ENCODE measurements at regions not wholly inside any gene's neighbourhood (a gene's known extent, or its start where the extent isn't known, plus 50 kb on each side); places are given as distances from the start of the nearest gene placed in this dataset.

DNA sequence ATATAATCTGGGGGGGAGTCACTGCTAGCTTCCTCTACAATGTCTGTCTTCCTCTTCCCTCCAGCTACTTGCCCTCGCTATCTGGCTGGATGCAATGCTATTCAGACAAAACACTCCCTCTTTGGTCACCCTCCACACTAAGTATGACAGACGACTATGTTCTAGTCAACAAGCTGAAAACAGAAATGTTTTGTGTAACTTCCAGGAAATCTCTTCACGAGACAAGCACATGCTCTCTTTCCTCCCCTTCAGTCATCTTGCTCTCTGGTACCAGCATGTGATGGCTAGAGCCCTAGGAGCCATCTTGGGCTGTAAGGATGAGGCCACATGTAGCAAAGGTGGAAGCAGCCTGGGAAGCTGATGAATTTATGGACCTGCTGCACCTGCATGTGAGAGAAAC is 151.3 kb downstream of the ARRDC4 start:
- Histone ChIP-seq H3K27ac (replicated peaks) (no peak overlapping the region), H3K4me3 (replicated peaks; ENCODE audit: insufficient read depth, low read length) (no peak overlapping the region), H3K27me3 (ENCODE audit: insufficient read depth, poor library complexity, severe bottlenecking) (no peaks in the 10 kb centered on the region)
- TF ChIP-seq GABPA (IDR thresholded peaks at IDR 0.05; ENCODE audit: low read depth) (no peak), POLR2AphosphoS5 (IDR thresholded peaks at IDR 0.05; ENCODE audit: low read depth) (no peak), SPI1 (IDR thresholded peaks at IDR 0.05; ENCODE audit: borderline replicate concordance, low read depth) (no peak)
- TF ChIP-seq, protein P1, sequence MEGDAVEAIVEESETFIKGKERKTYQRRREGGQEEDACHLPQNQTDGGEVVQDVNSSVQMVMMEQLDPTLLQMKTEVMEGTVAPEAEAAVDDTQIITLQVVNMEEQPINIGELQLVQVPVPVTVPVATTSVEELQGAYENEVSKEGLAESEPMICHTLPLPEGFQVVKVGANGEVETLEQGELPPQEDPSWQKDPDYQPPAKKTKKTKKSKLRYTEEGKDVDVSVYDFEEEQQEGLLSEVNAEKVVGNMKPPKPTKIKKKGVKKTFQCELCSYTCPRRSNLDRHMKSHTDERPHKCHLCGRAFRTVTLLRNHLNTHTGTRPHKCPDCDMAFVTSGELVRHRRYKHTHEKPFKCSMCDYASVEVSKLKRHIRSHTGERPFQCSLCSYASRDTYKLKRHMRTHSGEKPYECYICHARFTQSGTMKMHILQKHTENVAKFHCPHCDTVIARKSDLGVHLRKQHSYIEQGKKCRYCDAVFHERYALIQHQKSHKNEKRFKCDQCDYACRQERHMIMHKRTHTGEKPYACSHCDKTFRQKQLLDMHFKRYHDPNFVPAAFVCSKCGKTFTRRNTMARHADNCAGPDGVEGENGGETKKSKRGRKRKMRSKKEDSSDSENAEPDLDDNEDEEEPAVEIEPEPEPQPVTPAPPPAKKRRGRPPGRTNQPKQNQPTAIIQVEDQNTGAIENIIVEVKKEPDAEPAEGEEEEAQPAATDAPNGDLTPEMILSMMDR (IDR thresholded peaks at IDR 0.05; ENCODE audit: insufficient read depth, low read length): no peak
- TF ChIP-seq, protein P2, sequence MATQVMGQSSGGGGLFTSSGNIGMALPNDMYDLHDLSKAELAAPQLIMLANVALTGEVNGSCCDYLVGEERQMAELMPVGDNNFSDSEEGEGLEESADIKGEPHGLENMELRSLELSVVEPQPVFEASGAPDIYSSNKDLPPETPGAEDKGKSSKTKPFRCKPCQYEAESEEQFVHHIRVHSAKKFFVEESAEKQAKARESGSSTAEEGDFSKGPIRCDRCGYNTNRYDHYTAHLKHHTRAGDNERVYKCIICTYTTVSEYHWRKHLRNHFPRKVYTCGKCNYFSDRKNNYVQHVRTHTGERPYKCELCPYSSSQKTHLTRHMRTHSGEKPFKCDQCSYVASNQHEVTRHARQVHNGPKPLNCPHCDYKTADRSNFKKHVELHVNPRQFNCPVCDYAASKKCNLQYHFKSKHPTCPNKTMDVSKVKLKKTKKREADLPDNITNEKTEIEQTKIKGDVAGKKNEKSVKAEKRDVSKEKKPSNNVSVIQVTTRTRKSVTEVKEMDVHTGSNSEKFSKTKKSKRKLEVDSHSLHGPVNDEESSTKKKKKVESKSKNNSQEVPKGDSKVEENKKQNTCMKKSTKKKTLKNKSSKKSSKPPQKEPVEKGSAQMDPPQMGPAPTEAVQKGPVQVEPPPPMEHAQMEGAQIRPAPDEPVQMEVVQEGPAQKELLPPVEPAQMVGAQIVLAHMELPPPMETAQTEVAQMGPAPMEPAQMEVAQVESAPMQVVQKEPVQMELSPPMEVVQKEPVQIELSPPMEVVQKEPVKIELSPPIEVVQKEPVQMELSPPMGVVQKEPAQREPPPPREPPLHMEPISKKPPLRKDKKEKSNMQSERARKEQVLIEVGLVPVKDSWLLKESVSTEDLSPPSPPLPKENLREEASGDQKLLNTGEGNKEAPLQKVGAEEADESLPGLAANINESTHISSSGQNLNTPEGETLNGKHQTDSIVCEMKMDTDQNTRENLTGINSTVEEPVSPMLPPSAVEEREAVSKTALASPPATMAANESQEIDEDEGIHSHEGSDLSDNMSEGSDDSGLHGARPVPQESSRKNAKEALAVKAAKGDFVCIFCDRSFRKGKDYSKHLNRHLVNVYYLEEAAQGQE (IDR thresholded peaks at IDR 0.05; ENCODE audit: insufficient replicate concordance, low read depth): no peak
- DNase-seq (ENCODE audit: low read depth in 1 of 2, low spot score in 1 of 2): no peak

DNA sequence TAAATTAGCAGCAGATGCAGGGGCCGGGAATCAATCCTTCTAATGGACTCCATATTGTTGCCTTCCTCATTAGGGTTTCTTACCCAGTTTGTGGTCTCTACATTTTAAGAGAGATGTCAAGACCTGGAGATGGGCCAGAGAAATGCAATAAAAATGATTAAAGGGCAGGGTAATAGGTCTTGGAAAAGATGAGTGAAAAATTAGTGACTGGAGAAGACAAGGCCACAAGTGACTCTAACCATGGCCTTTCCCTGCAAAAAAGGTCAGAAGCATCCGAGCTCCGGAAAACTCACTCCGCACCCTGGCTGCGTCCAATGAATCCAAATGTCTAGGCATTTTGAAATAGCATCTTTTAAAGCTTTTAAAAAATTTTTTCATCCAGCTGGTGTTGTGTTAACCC is 152.8 kb downstream of the ARRDC4 start:
- TF ChIP-seq GABPA (IDR thresholded peaks at IDR 0.05; ENCODE audit: low read depth) (no peak), POLR2AphosphoS5 (IDR thresholded peaks at IDR 0.05; ENCODE audit: low read depth) (no peak), SPI1 (IDR thresholded peaks at IDR 0.05; ENCODE audit: borderline replicate concordance, low read depth) (no peak)
- TF ChIP-seq, protein P2 (IDR thresholded peaks at IDR 0.05; ENCODE audit: insufficient replicate concordance, low read depth): no peak
- TF ChIP-seq, protein P1 (IDR thresholded peaks at IDR 0.05; ENCODE audit: insufficient read depth, low read length): no peak
- Histone ChIP-seq H3K27me3 (ENCODE audit: insufficient read depth, poor library complexity, severe bottlenecking) (no peaks in the 10 kb centered on the region), H3K27ac (replicated peaks) (no peak overlapping the region), H3K4me3 (replicated peaks; ENCODE audit: insufficient read depth, low read length) (no peak overlapping the region)
- DNase-seq (ENCODE audit: low read depth in 1 of 2, low spot score in 1 of 2): no peak

DNA sequence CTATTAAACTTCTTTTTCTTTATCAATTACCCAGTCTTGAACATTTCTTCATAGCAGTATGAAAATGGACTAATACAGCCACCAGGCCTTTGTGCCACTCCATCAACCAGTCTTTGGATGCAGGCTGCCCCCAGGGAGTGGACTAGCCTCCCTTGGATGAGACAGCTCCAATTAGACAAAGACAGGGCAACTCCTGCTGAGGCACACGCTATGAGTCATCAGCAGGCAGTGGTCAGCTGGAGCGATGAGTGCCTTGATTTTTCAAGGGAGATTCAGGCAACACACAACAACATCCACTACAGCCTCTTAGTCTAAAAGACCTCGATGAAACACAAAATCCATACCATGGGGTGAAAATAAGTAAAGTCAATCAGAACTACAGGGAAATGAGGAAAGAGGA is 160.1 kb downstream of the ARRDC4 start:
- H3K27ac ChIP-seq (replicated peaks): no peak overlapping the region
- no peaks in the 10 kb centered on the region for H3K27me3 ChIP-seq (ENCODE audit: insufficient read depth, poor library complexity, severe bottlenecking)
- no peak for TF ChIP-seq GABPA (IDR thresholded peaks at IDR 0.05; ENCODE audit: low read depth)
- TF ChIP-seq, protein P1 (IDR thresholded peaks at IDR 0.05; ENCODE audit: insufficient read depth, low read length): no peak
- TF ChIP-seq, protein P2 (IDR thresholded peaks at IDR 0.05; ENCODE audit: insufficient replicate concordance, low read depth): no peak
- no peak for TF ChIP-seq POLR2AphosphoS5 (IDR thresholded peaks at IDR 0.05; ENCODE audit: low read depth)
- TF ChIP-seq SPI1 (IDR thresholded peaks at IDR 0.05; ENCODE audit: borderline replicate concordance, low read depth): no peak
- H3K4me3 ChIP-seq (replicated peaks; ENCODE audit: insufficient read depth, low read length): no peak overlapping the region
- no peak for DNase-seq (ENCODE audit: low read depth in 1 of 2, low spot score in 1 of 2)
